Fibroblast of skin of left biceps (primary cell): ENCODE measurements at regions not wholly inside any gene's neighbourhood (a gene's known extent, or its start where the extent isn't known, plus 50 kb on each side); places are given as distances from the start of the nearest gene placed in this dataset.

Experiments
- DNase-seq, 2 experiments: peaks; one replicate each; pipeline ENCODE4 v3.0.0-alpha.2; 2013; ENCODE audit warnings: low read depth in 2 of 2

DNA sequence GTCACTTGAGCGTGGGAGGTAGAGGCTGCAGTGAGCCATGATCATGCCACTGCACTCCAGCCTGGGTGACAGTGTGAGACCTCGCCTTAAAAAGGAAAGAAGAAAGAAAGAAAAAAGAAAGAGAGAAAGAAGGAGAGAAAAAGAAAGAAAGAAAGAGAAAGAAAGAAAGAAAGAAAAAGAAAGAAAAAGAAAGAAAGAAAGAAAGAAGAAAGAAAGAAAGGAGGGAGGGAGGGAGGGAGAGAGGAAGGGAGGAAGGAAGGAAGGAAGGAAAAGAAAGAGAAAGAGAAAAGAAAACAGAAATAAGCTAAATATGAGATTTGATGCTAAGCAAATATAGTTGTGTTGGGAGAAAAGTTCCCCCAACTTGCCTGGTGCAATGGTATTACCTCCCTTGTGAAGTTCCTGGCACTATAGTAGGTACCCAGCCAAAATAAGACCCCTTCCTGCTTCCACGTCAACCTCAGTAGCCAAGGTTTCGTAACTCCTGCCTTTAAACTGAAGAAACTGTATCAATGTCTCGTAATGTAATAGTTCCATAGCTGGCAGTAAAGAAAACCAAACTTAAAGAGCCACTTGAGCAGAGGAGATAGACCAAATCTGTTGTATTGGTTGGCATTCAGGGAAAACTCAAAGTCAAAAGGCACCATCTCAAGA is 88.1 kb upstream of the HNRNPU start:
- DNase-seq = no peak

DNA sequence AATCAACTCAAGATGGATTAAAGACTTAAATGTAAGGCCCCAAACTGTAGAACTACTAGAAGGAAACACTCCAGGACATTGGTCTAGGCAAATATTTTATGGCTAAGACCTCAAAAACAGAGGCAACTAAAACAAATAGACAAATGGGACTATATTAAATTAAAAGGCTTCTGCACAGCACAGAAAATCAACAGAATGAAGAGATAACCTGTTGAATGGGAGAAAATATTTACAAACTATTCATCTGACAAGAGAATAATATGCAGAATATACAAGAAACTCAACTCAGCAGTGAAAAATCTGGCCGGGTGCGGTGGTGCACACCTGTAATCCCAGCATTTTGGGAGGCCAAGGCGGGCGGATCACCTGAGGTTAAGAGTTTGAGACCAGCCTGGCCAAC is 84.1 kb upstream of the HNRNPU start:
- DNase-seq = no peak

DNA sequence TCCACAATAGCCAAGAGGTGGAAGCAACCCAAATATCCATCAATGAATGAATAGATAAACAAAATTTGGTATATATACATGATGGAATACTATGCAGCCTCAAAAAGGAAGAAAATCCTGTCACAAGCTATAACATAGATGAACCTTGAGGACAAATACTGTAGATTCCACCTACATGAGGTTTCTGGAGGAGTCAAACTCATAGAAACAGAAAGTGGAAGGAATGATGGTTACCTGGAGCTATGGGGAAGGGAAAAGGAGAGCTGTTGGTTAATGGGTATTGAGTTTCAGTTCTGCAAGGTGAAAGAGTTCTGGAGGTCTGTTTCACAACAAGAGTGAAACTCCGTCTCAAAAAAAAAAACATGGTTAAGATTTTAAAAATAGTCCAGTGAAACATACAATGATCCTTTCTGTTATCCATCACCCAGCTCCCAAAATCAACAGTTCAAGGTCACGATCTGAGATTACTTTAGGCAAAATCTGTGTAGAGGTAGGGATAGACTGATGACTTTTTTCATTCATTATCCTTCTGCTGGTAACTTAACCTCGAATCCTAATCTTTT is 80.8 kb upstream of the HNRNPU start:
- DNase-seq = no peak

DNA sequence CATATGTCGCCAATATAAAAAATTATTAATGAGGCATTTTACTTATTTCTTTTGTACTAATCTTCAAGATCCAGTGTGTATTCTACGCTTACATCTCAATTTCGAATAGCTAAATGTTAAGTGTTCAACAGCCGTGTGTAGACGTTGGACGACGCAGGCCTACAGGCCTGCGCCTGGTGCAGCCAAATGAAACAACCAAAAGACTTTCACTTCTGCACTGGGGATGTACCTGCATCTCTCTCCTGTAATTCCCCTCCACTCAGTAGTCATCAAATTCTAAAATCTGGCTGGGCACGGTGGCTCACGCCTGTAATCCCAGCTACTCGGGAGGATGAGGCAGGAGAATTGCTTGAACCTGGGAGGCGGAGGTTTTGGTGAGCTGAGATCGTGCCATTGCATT is 76.8 kb upstream of the HNRNPU start:
- DNase-seq = no peak

DNA sequence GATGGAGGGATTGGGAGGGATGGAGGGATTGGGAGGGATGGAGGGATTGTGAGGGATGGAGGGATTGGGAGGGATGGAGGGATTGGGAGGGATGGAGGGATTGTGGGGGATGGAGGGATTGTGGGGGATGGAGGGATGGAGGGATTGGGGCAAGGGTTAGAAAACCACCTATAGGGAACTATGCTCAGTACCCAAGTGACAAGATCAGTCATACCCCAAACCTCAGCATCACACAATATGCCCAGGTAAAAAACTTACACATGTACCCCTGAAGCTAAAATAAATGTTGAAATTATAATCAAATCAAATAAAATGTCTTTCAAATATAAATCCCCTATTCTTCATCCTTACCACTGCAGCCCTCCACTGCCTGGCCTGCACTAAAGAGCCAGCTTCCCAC is 72.8 kb upstream of the HNRNPU start:
- DNase-seq = no peak

DNA sequence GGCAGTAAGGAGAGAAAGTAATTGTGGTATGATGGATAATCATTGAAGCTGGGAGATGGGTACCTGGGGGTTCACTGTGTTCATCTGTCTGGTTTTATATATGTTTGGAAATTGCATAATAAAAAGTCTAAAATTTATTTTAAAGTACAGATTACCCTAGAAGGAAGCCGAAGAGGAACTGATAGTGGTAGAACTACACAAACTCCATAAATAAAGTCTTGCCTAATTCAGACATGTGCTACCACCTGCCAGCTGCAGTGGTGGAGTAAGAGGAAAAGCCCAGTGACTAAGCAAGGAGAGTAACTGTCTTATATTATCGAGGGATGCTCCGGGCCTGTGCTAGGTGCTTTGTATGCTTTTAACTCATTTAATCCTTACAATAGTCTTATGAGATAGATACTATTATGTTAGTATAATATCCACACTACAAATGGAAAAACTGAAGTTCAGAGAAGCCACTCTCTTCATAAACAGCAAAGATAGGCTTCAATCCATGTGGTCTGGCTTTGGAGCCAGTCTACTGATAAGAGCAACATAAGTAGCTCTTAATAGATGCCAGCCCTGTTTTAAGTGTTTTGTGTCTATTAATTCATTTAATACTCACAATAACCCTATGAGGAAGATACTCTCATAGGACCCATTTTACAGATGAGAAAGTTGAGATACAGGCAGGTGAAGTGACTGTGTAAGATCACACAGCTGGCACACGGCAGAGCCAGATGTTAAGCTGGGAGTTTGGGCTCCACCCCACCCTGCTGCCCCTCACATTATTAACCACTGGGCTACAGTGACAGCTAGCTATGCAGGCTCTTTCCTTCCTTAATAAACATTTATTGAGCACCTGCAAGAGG is 56.8 kb upstream of the HNRNPU start:
- DNase-seq = no peak

DNA sequence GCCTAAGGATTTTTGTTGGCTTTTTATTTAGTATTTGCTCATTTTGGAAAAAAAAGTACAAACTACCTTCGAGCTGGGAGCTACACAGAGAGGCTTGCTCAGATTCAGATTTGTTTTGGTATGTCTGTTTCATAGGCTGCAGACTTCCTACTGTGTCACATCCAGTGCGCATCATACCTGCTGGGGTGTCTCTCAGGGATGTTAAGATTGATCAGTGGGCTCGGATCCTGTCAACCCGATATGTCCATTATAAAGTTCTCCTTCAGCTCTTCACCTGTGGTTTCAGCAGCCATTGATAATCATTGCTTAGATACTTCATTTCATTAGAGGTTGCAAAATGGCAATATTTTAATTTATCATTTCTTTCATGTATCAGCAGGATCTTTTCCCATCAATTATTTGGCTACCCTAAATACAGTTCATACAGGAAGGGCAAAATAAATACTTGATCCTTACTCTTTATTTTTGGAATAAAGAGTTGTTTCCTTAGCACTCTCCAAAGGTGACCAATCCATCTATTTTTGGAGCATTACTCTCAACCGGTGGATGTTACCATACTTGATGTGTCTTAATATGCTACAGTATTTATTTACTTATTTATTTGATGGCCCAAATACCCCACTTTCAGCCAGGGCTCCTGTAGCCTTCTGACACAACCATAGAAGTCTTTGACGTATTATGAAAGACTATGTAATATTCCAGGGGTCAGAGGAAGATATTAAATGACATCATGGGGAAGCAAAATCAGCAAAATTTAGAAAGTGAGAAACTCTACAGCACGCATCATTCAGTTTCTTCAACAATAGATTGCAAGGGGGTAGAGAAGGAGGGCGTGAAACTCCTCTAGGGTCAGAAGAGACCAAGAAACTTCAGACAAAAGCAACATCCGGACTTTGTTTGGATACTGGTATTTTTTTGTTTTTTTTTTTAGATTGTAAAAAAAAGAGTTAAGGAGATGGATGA is 55.3 kb upstream of the HNRNPU start:
- DNase-seq = no peak

DNA sequence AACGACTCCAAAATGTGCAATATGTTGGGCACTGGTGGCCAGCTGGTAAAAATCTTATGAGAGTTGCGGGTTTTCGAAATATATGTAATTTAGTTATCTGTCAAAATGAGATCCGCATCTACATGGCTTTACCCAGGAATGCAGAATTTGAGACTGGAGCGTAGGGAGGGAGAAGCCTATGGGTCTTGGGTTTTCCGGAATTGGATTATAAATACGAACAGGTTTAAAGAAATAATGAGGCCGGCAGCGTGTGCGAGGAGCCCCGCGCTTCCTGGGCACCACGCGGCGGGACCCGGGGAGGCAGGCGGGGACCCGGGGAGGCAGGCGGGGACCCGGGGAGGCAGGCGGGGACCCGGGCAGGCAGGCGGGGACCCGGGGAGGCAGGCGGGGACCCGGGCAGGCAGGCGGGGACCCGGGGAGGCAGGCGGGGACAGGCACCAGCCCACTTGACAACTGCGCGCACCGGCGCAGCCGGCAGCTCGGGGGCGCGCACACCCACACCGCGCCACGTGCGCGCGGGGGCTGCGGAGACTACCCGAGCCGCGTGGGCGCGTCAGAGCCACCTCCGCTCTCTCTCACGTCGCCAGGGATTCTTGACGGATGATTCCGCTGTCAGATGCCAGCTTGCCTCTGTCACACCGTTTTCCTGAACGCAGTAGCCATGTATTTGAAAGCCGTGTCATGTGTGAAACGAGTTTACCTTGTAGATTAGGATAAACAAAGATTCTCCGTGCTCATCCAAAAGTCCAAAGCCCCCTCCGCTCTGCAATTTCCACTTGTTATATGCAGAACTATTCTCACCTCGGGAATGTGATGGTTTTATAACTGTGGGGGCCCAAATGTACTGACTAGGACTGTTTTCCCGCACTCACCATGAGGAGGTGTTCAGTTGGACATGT is 54.3 kb upstream of the HNRNPU start:
- DNase-seq = no peak

DNA sequence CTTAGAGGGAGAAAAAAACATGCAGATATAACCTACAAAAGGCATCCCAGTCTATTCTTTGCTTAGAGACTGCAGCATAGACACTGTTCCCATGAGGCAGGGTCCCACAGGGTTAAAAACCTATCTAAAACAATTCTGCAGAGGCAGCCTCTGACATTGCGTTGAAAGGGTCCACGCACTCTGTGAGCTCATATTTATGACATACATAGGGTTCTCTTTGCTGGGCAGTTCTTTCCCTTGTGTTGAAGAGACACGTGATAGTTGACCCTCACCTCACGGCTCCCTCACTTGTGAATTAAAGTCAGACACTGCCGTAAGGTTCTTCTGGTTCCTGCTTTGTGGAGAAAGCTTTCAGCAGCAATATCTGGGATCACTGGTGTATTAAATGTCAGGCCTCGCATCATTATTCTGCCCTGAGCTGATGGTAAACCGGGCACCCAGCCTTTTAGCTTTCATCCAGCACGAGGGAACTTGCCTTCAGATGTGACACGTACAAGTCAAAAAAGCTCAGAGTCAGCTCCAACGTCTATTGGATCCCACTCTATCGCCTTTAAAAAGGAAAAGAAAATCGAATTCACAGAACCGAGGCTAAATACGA is 52.8 kb upstream of the HNRNPU start:
- no peak for DNase-seq

DNA sequence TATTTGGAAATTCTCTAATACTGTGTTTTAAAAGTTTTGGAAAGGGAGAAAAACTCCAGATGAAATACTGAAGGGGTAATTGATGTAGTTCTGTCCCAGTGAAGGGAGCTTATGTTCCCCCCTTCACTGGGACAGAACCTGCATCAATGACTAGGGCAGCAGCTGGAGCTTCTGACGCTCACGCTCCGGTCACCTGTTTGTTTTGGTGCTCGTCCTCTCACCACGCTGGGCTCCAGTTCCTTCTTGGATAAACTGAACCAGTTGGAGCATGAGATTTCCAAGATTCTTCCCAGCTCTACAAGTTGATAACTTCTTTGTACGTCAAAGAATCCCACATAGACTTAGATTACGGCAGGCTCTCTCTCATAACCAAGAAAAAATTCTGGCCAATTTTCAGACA is 51.4 kb upstream of the HNRNPU start:
- no peak for DNase-seq

DNA sequence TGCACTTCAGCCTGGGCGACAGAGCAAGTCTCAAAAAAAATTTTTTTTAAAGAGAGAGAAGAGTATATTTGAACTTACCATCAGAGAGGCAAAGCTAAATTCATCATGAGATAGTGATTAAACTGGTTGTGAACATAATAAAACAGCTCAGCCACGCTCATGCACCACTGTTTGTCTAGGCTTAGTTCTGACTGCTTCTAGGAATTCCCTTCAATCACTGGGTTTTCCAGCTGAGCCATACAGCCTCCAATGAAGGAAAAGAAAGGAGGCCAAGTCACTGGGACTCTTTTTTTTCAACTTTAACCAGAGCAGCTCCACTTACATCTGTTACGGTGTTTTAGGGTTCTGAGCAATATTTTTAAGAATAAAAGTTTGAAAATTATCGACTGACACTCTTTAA is 50.4 kb upstream of the HNRNPU start:
- no peak for DNase-seq
